ENCODE measurements at regions not wholly inside any gene's neighbourhood (a gene's known extent, or its start where the extent isn't known, plus 50 kb on each side); places are given as distances from the start of the nearest gene placed in this dataset.
A peak's percentile ranks its signal among the peaks of the same experiment; 100 is the strongest.

GRCh38 chr1:224513787-224514209 lies 79.2 kb upstream of the WDR26 start:
- peak; percentile 54 to 94 (median 88) for TF ChIP-seq CTCF (IDR thresholded peaks at IDR 0.05)
- no peak for TF ChIP-seq POLR2A (IDR thresholded peaks at IDR 0.05)

Measured in Peyer's patch (tissue), 4 donors.